ENCODE measurements at regions not wholly inside any gene's neighbourhood (a gene's known extent, or its start where the extent isn't known, plus 50 kb on each side); places are given as distances from the start of the nearest gene placed in this dataset.

GRCh38 chr20:57806476-57806875, 96.7 kb upstream of the PMEPA1 start:
- no peak overlapping the region for H3K4me3 Mint-ChIP-seq
- Histone ChIP-seq H3K9me3 (ENCODE audit: control insufficient read depth in 2 of 2, low read length in 2 of 2) (no peaks in the 10 kb centered on the region), H3K27ac (ENCODE audit: insufficient read depth, low read length, poor library complexity, severe bottlenecking) (no peak overlapping the region), H3K27me3 (ENCODE audit: control insufficient read depth, insufficient read depth, low read length) (no peaks in the 10 kb centered on the region), H3K4me1 (ENCODE audit: control insufficient read depth, insufficient read depth, low read length, poor library complexity, severe bottlenecking) (no peaks in the 10 kb centered on the region), H3K4me3 (ENCODE audit: low read depth, low read length) (no peak overlapping the region), H3K36me3 (ENCODE audit: control insufficient read depth, insufficient read depth, low read length) (no peaks in the 10 kb centered on the region)
- H3K36me3 Mint-ChIP-seq: no peaks in the 10 kb centered on the region
- H3K4me1 Mint-ChIP-seq: no peaks in the 10 kb centered on the region
- no peaks in the 10 kb centered on the region for H3K9me3 Mint-ChIP-seq
- H3K27me3 Mint-ChIP-seq: peaks cover 7% of the 10 kb centered on the region
- no peak for ATAC-seq (ENCODE audit: low read depth in 2 of 2)
- peak overlapping the region in 1 of 3 donors; percentile 93 for H3K27ac Mint-ChIP-seq
- DNase-seq: no peak

DNA sequence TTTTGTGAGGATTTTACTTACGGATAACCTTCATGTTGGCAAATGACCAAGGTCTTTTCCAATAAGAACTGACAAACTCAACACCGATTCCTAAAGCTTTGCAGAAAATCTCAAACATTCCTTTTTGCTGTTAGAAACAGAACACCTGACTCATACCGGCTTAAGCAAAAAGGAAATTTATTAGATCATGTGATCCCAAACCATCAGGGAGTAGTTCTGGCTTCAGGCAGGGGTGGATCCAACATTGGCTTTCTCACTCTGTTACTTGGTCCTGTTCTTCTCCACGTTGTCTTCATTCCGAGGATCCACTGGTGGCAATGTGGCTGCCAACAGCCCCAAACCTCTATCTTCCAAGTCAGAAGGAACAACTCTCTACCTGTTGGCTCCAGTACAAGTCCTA, 95.9 kb upstream of the PMEPA1 start:
- no peaks in the 10 kb centered on the region for H3K4me1 ChIP-seq (ENCODE audit: control insufficient read depth, insufficient read depth, low read length, poor library complexity, severe bottlenecking)
- H3K27me3 ChIP-seq (ENCODE audit: control insufficient read depth, insufficient read depth, low read length): no peaks in the 10 kb centered on the region
- no peaks in the 10 kb centered on the region for H3K9me3 Mint-ChIP-seq
- no peak for ATAC-seq (ENCODE audit: low read depth in 2 of 2)
- no peak for DNase-seq
- H3K36me3 Mint-ChIP-seq: no peaks in the 10 kb centered on the region
- no peaks in the 10 kb centered on the region for H3K36me3 ChIP-seq (ENCODE audit: control insufficient read depth, insufficient read depth, low read length)
- H3K27ac ChIP-seq (ENCODE audit: insufficient read depth, low read length, poor library complexity, severe bottlenecking): no peak overlapping the region
- no peaks in the 10 kb centered on the region for H3K9me3 ChIP-seq (ENCODE audit: control insufficient read depth in 2 of 2, low read length in 2 of 2)
- H3K4me3 ChIP-seq (ENCODE audit: low read depth, low read length): no peak overlapping the region
- H3K27ac Mint-ChIP-seq: no peak overlapping the region
- H3K27me3 Mint-ChIP-seq: peaks cover 7% of the 10 kb centered on the region
- H3K4me3 Mint-ChIP-seq: no peak overlapping the region
- no peaks in the 10 kb centered on the region for H3K4me1 Mint-ChIP-seq

- H3K27ac Mint-ChIP-seq: peak overlapping the region in 1 of 3 donors; percentile 29
- no peak overlapping the region for H3K27ac ChIP-seq (ENCODE audit: insufficient read depth, low read length, poor library complexity, severe bottlenecking)
- H3K9me3 ChIP-seq (ENCODE audit: control insufficient read depth in 2 of 2, low read length in 2 of 2): no peaks in the 10 kb centered on the region
- H3K27me3 Mint-ChIP-seq: peaks cover 7% of the 10 kb centered on the region
- H3K36me3 ChIP-seq (ENCODE audit: control insufficient read depth, insufficient read depth, low read length): no peaks in the 10 kb centered on the region
- ATAC-seq (ENCODE audit: low read depth in 2 of 2) (no peak), DNase-seq (no peak)
- H3K4me3 Mint-ChIP-seq: no peak overlapping the region
- no peak overlapping the region for H3K4me3 ChIP-seq (ENCODE audit: low read depth, low read length)
- H3K4me1 Mint-ChIP-seq: no peaks in the 10 kb centered on the region
- no peaks in the 10 kb centered on the region for H3K27me3 ChIP-seq (ENCODE audit: control insufficient read depth, insufficient read depth, low read length)
- no peaks in the 10 kb centered on the region for H3K36me3 Mint-ChIP-seq
- no peaks in the 10 kb centered on the region for H3K4me1 ChIP-seq (ENCODE audit: control insufficient read depth, insufficient read depth, low read length, poor library complexity, severe bottlenecking)
- H3K9me3 Mint-ChIP-seq: no peaks in the 10 kb centered on the region
These were observed 94.8 kb upstream of the PMEPA1 start for GRCh38 chr20:57804470-57805250.

DNA sequence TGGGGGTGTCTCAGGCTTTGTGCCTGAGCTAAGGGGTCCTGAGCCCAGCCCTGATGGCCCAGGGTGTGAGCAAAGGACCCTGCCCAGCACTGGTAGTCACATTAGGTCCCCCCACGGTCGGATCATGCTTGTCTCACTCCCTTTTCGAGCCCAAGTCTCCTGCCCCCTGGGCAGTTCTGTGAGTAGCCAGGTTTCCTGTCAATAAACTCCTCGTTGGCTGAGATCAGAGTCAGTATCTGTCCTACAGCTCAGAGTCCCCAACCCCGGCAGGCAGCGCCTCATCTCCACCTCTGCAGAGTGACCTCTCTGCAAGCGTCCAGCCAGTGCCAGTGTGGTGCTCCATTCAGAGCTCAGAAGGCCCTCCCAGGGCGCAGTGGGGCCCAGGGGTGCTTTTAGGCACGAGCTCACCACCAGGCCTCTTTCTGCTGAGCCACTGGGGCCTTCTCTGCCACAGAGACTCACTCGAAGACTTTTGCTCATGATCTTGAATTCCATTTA, 93.7 kb upstream of the PMEPA1 start:
- no peaks in the 10 kb centered on the region for H3K4me1 ChIP-seq (ENCODE audit: control insufficient read depth, insufficient read depth, low read length, poor library complexity, severe bottlenecking)
- Mint-ChIP-seq H3K36me3 (no peaks in the 10 kb centered on the region), H3K4me1 (no peaks in the 10 kb centered on the region), H3K4me3 (no peak overlapping the region), H3K9me3 (peaks cover 0 to 2% (median 0%) of the 10 kb centered on the region in 7 donors), H3K27ac (no peak overlapping the region), H3K27me3 (peaks cover 7% of the 10 kb centered on the region)
- no peak overlapping the region for H3K27ac ChIP-seq (ENCODE audit: insufficient read depth, low read length, poor library complexity, severe bottlenecking)
- H3K27me3 ChIP-seq (ENCODE audit: control insufficient read depth, insufficient read depth, low read length): no peaks in the 10 kb centered on the region
- H3K36me3 ChIP-seq (ENCODE audit: control insufficient read depth, insufficient read depth, low read length): no peaks in the 10 kb centered on the region
- ATAC-seq (ENCODE audit: low read depth in 2 of 2) (no peak), DNase-seq (no peak)
- H3K4me3 ChIP-seq (ENCODE audit: low read depth, low read length): no peak overlapping the region
- H3K9me3 ChIP-seq (ENCODE audit: control insufficient read depth in 2 of 2, low read length in 2 of 2): no peaks in the 10 kb centered on the region

DNA sequence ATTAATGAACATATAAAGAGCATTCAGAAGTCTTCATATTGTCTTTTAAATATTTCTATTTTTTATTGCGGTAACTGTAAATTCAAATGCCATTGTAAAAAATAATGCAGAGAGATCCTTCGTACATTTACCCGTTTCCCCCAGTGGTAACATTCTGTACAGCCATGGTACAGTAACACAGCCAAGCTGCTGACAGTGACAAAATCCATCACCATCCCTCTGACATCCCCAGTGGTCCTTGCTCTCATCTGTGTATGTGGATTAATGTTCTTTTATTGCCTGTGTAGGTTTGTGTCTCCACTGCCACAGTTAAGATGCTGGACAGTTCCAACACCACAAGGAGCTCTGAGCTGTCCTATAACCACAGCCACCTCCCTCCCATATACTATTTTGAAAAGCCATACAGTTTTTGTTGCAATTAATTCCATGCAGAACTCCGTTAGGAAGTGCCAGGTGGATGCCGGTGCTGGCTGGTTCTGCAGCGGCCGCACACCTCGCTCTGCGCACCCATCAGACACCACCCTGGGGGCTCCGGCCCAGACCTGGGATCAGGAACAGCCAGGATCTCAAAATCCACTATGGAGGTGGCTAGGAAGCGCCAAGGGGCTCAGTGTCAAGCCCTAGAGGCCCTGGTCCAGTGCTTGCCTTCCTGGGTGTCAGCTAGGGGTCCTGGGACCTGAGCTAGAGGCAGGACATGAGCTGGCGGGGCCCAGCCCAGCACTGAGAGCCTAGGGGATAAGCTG, 93.1 kb upstream of the PMEPA1 start:
- Mint-ChIP-seq H3K9me3 (peaks cover 0 to 2% (median 0%) of the 10 kb centered on the region in 7 donors), H3K27ac (no peak overlapping the region), H3K4me3 (no peak overlapping the region), H3K27me3 (peaks cover 7% of the 10 kb centered on the region), H3K36me3 (no peaks in the 10 kb centered on the region), H3K4me1 (no peaks in the 10 kb centered on the region)
- H3K27me3 ChIP-seq (ENCODE audit: control insufficient read depth, insufficient read depth, low read length): no peaks in the 10 kb centered on the region
- no peak for DNase-seq
- H3K4me3 ChIP-seq (ENCODE audit: low read depth, low read length): no peak overlapping the region
- no peak for ATAC-seq (ENCODE audit: low read depth in 2 of 2)
- H3K27ac ChIP-seq (ENCODE audit: insufficient read depth, low read length, poor library complexity, severe bottlenecking): no peak overlapping the region
- no peaks in the 10 kb centered on the region for H3K4me1 ChIP-seq (ENCODE audit: control insufficient read depth, insufficient read depth, low read length, poor library complexity, severe bottlenecking)
- H3K9me3 ChIP-seq (ENCODE audit: control insufficient read depth in 2 of 2, low read length in 2 of 2): no peaks in the 10 kb centered on the region
- H3K36me3 ChIP-seq (ENCODE audit: control insufficient read depth, insufficient read depth, low read length): no peaks in the 10 kb centered on the region

- no peak overlapping the region for H3K4me3 ChIP-seq (ENCODE audit: low read depth, low read length)
- H3K27me3 ChIP-seq (ENCODE audit: control insufficient read depth, insufficient read depth, low read length): no peaks in the 10 kb centered on the region
- no peaks in the 10 kb centered on the region for H3K4me1 ChIP-seq (ENCODE audit: control insufficient read depth, insufficient read depth, low read length, poor library complexity, severe bottlenecking)
- H3K36me3 ChIP-seq (ENCODE audit: control insufficient read depth, insufficient read depth, low read length): no peaks in the 10 kb centered on the region
- H3K27ac Mint-ChIP-seq: no peak overlapping the region
- no peaks in the 10 kb centered on the region for H3K9me3 ChIP-seq (ENCODE audit: control insufficient read depth in 2 of 2, low read length in 2 of 2)
- H3K4me1 Mint-ChIP-seq: no peaks in the 10 kb centered on the region
- ATAC-seq (ENCODE audit: low read depth in 2 of 2) (no peak), DNase-seq (no peak)
- H3K4me3 Mint-ChIP-seq: no peak overlapping the region
- no peak overlapping the region for H3K27ac ChIP-seq (ENCODE audit: insufficient read depth, low read length, poor library complexity, severe bottlenecking)
- H3K9me3 Mint-ChIP-seq: peaks cover 0 to 2% (median 0%) of the 10 kb centered on the region in 7 donors
- peaks cover 7% of the 10 kb centered on the region for H3K27me3 Mint-ChIP-seq
- H3K36me3 Mint-ChIP-seq: no peaks in the 10 kb centered on the region
These were observed 91.8 kb upstream of the PMEPA1 start for GRCh38 chr20:57801581-57801980.

DNA sequence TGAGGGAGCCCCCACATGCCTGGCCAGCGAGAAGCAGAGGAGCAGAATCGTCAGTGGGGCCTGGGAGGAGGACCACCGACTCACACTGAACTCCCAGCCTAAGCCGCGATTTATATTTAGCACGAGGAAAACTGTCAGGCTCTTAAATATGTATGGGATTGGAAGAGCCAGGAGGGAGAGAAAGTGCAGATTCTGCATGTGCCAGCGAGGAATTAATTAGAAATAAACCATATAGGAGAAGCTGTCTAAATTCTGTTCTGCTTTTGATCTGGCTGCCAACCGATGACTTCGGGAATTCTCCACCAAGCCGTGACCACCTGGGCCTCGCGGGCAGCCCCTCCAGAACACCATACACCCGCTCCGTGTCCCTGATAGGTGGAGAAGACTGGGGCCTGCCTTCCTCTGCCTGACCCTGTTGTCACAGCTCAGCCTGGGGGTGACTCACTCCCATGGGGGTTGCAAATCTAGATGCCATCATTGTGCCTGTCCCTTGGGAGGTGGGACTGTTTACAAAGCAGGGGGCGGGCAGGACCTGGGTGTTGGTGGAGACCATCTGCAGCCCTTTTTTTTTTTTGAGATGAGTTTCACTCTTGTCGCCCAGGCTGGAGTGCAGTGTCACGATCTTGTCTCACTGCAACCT, 91.1 kb upstream of the PMEPA1 start:
- Histone ChIP-seq H3K27ac (ENCODE audit: insufficient read depth, low read length, poor library complexity, severe bottlenecking) (no peak overlapping the region), H3K36me3 (ENCODE audit: control insufficient read depth, insufficient read depth, low read length) (no peaks in the 10 kb centered on the region), H3K9me3 (ENCODE audit: control insufficient read depth in 2 of 2, low read length in 2 of 2) (no peaks in the 10 kb centered on the region), H3K4me3 (ENCODE audit: low read depth, low read length) (no peak overlapping the region), H3K4me1 (ENCODE audit: control insufficient read depth, insufficient read depth, low read length, poor library complexity, severe bottlenecking) (no peaks in the 10 kb centered on the region), H3K27me3 (ENCODE audit: control insufficient read depth, insufficient read depth, low read length) (no peaks in the 10 kb centered on the region)
- Mint-ChIP-seq H3K4me1 (no peaks in the 10 kb centered on the region), H3K36me3 (no peaks in the 10 kb centered on the region), H3K27ac (peak overlapping the region in 1 of 3 donors; percentile 21), H3K9me3 (peaks cover 0 to 2% (median 0%) of the 10 kb centered on the region in 7 donors), H3K4me3 (no peak overlapping the region), H3K27me3 (peaks cover 7% of the 10 kb centered on the region)
- no peak for ATAC-seq (ENCODE audit: low read depth in 2 of 2)
- no peak for DNase-seq

Data from CD4-positive, CD25-positive, alpha-beta regulatory T cell (primary cell).